ENCODE measurements at regions not wholly inside any gene's neighbourhood (a gene's known extent, or its start where the extent isn't known, plus 50 kb on each side); places are given as distances from the start of the nearest gene placed in this dataset.

- Histone ChIP-seq H3K36me3 (ENCODE audit: control insufficient read depth in 4 of 4, insufficient read depth in 4 of 4, low read length in 4 of 4) (no peaks in the 10 kb centered on the region), H3K4me3 (no peak overlapping the region), H3K9me3 (ENCODE audit: control insufficient read depth in 4 of 4, insufficient read depth in 3 of 4, low read length in 3 of 4) (peaks cover 0 to 9% (median 3%) of the 10 kb centered on the region in 4 donors), H3K9ac (ENCODE audit: insufficient read depth in 1 of 2, low read length in 2 of 2) (no peak overlapping the region), H3K27ac (ENCODE audit: low read depth in 1 of 2, low read length in 1 of 2) (no peak overlapping the region), H3K4me1 (ENCODE audit: control insufficient read depth in 5 of 5, insufficient read depth in 5 of 5, low read length in 5 of 5) (no peaks in the 10 kb centered on the region), H3K27me3 (ENCODE audit: control insufficient read depth in 3 of 3, insufficient read depth in 3 of 3, low read length in 2 of 3) (no peaks in the 10 kb centered on the region)
- 40 to 44% methylated on average over 3 of the region's 3 CpGs for WGBS, 2 donors
- TF ChIP-seq CTCF (IDR thresholded peaks at IDR 0.05; ENCODE audit: control extremely low read depth, extremely low read depth): no peak
- ATAC-seq (ENCODE audit: insufficient read depth, low FRiP score) (no peak), DNase-seq (no peak)
Observed at GRCh38 chr6:100948381-100949133, 67.4 kb upstream of the ASCC3 start.

GRCh38 chr6:100952006-100952405 is 70.9 kb upstream of the ASCC3 start:
- Histone ChIP-seq H3K36me3 (ENCODE audit: control insufficient read depth in 4 of 4, insufficient read depth in 4 of 4, low read length in 4 of 4) (no peaks in the 10 kb centered on the region), H3K4me1 (ENCODE audit: control insufficient read depth in 5 of 5, insufficient read depth in 5 of 5, low read length in 5 of 5) (no peaks in the 10 kb centered on the region), H3K27ac (ENCODE audit: low read depth in 1 of 2, low read length in 1 of 2) (no peak overlapping the region), H3K27me3 (ENCODE audit: control insufficient read depth in 3 of 3, insufficient read depth in 3 of 3, low read length in 2 of 3) (no peaks in the 10 kb centered on the region), H3K9ac (ENCODE audit: insufficient read depth in 1 of 2, low read length in 2 of 2) (no peak overlapping the region), H3K4me3 (no peak overlapping the region), H3K9me3 (ENCODE audit: control insufficient read depth in 4 of 4, insufficient read depth in 3 of 4, low read length in 3 of 4) (peaks cover 0 to 6% (median 1%) of the 10 kb centered on the region in 4 donors)
- TF ChIP-seq CTCF (IDR thresholded peaks at IDR 0.05; ENCODE audit: control extremely low read depth, extremely low read depth): no peak
- WGBS, 2 donors: 54 to 55% methylated on average over 9 of the region's 9 CpGs
- ATAC-seq (ENCODE audit: insufficient read depth, low FRiP score) (no peak), DNase-seq (no peak)

GRCh38 chr6:100959280-100959679 is 78.2 kb upstream of the ASCC3 start:
- H3K4me1 ChIP-seq (ENCODE audit: control insufficient read depth in 5 of 5, insufficient read depth in 5 of 5, low read length in 5 of 5): no peaks in the 10 kb centered on the region
- no peaks in the 10 kb centered on the region for H3K9me3 ChIP-seq (ENCODE audit: control insufficient read depth in 4 of 4, insufficient read depth in 3 of 4, low read length in 3 of 4)
- no peak overlapping the region for H3K4me3 ChIP-seq
- no peak overlapping the region for H3K9ac ChIP-seq (ENCODE audit: insufficient read depth in 1 of 2, low read length in 2 of 2)
- WGBS, 2 donors: 77 to 81% methylated on average over 3 of the region's 3 CpGs
- no peaks in the 10 kb centered on the region for H3K27me3 ChIP-seq (ENCODE audit: control insufficient read depth in 3 of 3, insufficient read depth in 3 of 3, low read length in 2 of 3)
- H3K36me3 ChIP-seq (ENCODE audit: control insufficient read depth in 4 of 4, insufficient read depth in 4 of 4, low read length in 4 of 4): no peaks in the 10 kb centered on the region
- ATAC-seq (ENCODE audit: insufficient read depth, low FRiP score): no peak
- no peak for DNase-seq
- H3K27ac ChIP-seq (ENCODE audit: low read depth in 1 of 2, low read length in 1 of 2): no peak overlapping the region
- TF ChIP-seq CTCF (IDR thresholded peaks at IDR 0.05; ENCODE audit: control extremely low read depth, extremely low read depth): no peak

- WGBS, 2 donors: 70 to 86% methylated on average over 1 of the region's 1 CpG
- H3K36me3 ChIP-seq (ENCODE audit: control insufficient read depth in 4 of 4, insufficient read depth in 4 of 4, low read length in 4 of 4): no peaks in the 10 kb centered on the region
Observed at GRCh38 chr6:100962466-100962865, 81.3 kb upstream of the ASCC3 start.

More at GRCh38 chr6:100962466-100962865, 81.3 kb upstream of the ASCC3 start:
- TF ChIP-seq CTCF (IDR thresholded peaks at IDR 0.05; ENCODE audit: control extremely low read depth, extremely low read depth): no peak
- H3K4me1 ChIP-seq (ENCODE audit: control insufficient read depth in 5 of 5, insufficient read depth in 5 of 5, low read length in 5 of 5): no peaks in the 10 kb centered on the region
- no peak overlapping the region for H3K4me3 ChIP-seq
- no peak for ATAC-seq (ENCODE audit: insufficient read depth, low FRiP score)
- no peak for DNase-seq
- H3K27me3 ChIP-seq (ENCODE audit: control insufficient read depth in 3 of 3, insufficient read depth in 3 of 3, low read length in 2 of 3): no peaks in the 10 kb centered on the region
- no peak overlapping the region for H3K27ac ChIP-seq (ENCODE audit: low read depth in 1 of 2, low read length in 1 of 2)
- H3K9ac ChIP-seq (ENCODE audit: insufficient read depth in 1 of 2, low read length in 2 of 2): no peak overlapping the region
- H3K9me3 ChIP-seq (ENCODE audit: control insufficient read depth in 4 of 4, insufficient read depth in 3 of 4, low read length in 3 of 4): no peaks in the 10 kb centered on the region
